ENCODE measurements at regions not wholly inside any gene's neighbourhood (a gene's known extent, or its start where the extent isn't known, plus 50 kb on each side); places are given as distances from the start of the nearest gene placed in this dataset.
A peak's percentile ranks its signal among the peaks of the same experiment; 100 is the strongest.

DNA sequence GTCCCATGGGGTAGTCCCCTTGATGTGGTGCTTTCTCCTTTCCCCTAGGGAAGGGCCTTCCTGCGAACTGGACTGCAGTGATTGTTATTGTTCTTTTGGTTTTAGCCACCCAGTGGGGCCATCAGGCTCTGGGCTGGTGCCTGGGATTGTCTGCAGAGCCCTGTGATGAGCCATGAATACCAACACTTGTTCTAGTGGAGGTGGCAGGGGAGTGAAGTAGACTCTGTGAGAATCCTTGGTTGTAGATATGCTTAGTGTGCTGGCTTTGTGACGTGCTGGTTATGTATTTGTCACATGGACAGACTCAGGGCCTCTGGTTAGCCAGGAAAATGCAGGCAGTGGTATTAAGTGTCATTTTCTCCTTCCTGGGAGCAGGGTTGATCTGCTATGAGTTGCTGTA, 51.8 kb upstream of the NDUFB4 start:
- no peak for DNase-seq (ENCODE audit: low spot score)

DNA sequence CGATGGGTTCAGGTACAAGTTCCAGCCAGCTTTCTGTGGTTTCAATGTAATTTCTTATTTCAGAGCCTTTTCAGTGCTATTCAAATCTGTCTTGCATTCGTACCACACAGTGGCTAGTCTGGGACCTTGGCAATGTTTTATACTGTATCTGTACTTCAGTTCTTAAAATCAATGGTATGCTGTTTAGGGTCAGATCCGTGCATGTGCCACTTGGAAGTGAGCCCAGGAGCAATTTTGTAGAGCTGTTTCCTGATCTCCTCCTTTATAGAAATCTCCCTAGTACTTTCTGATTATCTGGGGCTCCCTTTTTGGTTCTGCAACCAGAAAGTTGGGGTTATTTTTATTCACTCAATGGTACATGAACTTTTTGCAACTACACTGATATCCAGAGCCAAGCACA, 59.5 kb upstream of the NDUFB4 start:
- no peak for DNase-seq (ENCODE audit: low spot score)

- DNase-seq (ENCODE audit: low spot score), result no peak
Measured at GRCh38 chr3:120532969-120533368, 63.2 kb upstream of the NDUFB4 start.

GRCh38 chr3:120528163-120528562, 68.0 kb upstream of the NDUFB4 start:
- no peak for DNase-seq (ENCODE audit: low spot score)

DNA sequence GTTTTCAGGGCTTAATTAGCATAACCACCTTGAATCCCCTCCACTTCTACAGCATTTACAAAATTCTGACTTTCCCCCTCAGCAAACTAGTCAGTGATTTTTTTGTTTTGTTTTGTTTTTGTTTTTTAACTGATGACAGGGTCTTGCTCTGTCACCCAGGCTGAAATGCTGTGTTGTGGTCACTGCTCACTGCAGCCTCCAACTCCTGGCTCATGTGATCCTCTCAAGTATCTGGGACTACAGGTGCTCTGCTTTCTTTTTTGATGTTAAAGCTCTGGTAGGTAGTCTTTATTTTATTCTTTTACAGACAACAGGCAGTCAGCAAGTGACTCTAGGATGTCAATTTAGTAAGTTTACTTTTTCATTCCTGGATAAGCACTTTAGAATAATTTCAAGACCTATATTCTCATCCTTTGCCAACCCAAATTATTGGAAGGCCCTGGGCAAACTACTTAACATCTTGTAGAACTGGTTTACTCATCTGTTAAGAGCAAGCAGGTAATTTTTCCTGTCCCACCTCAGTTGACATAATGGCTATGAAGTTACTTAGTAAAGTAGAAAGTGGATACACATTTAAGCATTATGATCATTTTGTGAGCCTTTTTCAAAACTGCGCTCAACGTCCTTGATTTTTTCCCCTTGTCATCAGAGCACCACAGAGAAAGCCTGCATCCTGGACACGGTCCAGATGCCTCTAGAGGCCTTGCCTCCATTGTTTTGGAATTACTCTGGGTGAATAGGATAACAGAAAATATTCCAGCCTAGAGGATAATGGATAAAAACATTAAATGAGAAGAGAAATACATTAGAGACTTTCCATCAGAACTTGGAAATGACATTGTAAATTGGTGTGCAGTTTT, 69.9 kb upstream of the NDUFB4 start:
- no peak for DNase-seq (ENCODE audit: low spot score)

- no peak for DNase-seq (ENCODE audit: low spot score)
Measured at GRCh38 chr3:120524171-120524923, 71.8 kb upstream of the NDUFB4 start.

GRCh38 chr3:120516136-120516535, 65.3 kb upstream of the FSTL1 start:
- DNase-seq (ENCODE audit: low spot score), result no peak

GRCh38 chr3:120512655-120513054, 61.9 kb upstream of the FSTL1 start:
- no peak for DNase-seq (ENCODE audit: low spot score)

DNA sequence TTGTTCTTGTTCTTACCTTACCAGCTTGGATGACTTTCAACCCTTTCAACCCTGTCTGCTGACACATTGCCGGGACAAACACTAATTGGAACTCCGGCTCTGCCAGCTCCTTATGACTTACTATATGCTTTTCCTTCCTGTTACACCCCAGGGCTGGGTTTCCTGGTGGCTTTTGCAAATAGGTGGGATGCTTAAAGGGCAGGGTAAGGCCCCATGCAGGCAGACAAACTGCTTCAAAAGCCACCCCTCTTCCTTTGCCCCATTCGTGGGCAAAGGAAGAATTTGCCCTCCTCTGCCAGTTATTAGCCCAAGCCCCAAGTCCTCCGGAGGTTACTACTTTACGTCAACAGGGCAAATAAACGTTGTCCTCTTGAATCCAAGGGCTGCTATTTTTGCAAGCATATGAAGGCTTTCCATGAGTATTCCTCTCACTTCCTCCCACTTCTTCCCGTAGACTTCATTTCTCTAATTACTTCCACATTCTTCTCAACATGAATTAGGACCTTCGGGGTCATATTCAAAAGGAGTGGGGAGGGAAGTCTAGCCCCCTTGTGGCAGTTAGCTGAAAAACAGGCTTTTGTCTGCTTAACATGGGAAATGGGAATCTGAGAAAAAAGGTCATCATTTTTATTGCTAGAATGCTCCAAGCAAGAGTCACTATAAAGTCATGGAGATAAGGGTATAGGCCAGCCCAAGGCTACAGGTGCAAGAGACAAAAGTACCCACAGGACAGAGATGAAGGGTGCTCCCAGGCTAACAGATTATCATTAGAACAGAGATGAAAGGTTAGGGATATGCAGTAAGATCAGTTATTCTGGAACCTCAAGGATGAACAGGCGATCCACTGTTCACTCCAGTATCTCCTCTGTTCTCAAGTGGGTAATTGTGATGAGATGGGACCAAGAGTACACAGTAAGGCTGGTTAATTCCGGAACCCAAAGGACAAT, 56.3 kb upstream of the FSTL1 start:
- peak; percentile 33 for DNase-seq (ENCODE audit: low spot score)

- no peak for DNase-seq (ENCODE audit: low spot score)
Measured at GRCh38 chr3:120506076-120506827, 55.5 kb upstream of the FSTL1 start.

DNA sequence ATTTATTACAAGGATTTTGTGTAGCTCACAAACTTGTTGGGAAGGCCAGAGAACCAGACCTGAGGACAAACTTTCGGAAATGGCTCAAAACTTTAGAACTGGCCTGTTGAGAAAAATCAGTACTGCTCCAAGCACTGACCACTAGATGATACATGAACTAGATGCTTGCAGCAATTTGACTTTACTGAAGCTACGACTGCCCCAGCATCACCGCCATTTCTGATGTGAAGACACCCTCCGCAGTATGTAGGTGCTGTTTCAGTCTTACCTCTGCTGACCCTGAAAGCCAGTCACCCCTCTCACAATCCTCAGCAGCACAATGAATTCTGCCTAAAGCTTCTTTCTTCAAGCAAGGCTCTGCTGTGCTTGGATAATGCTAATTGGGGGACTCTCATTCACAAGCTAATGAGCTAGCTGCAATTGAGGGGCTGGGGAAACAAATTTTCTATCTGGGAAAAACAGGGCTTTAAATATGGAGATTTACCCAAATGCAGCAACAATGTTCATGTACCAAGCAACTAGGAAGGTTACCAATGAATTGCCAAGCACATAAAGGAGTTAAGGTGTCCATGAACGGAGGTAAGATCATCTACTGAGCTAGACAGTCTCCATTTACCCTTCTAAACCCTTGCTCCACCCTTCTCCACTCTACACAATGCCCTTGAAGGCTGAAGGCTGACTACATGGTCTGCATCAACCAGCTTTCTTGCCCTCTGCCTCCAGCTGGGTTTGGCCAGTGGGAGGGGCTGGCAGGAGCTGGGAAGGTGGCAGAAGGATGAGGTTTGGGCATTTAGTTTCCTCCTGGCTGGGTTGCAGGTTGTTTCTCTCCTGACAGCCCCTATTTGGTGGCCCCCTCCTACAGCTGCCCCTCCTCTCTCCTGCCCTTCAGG, 53.2 kb upstream of the FSTL1 start:
- no peak for DNase-seq (ENCODE audit: low spot score)

- DNase-seq (ENCODE audit: low spot score), result no peak
Measured at GRCh38 chr3:120502116-120502515, 51.3 kb upstream of the FSTL1 start.

Measured in globus pallidus (tissue), 1 donor.